NT2/D1 (cell line): ENCODE measurements at regions not wholly inside any gene's neighbourhood (a gene's known extent, or its start where the extent isn't known, plus 50 kb on each side); places are given as distances from the start of the nearest gene placed in this dataset.
"Not testable (repeated sequence)": the region's sequence is repeated elsewhere in the genome, so short reads cannot be mapped to it uniquely, and the experiment has no call there.

Source experiments
- DNase-seq: peaks from one replicate; pipeline ENCODE4 v3.0.0-alpha.2; 2011; ENCODE audit warnings: low read depth, low spot score
- H3K27me3 ChIP-seq: 2 replicates; pipeline ENCODE4 v1.6.0; 2011; ENCODE audit warnings: mild to moderate bottlenecking; ENCODE audit not compliant: insufficient read length, insufficient read depth
- H3K36me3 ChIP-seq: 2 replicates; pipeline ENCODE4 v1.6.1; 2011; ENCODE audit warnings: mild to moderate bottlenecking, low read length, mixed read lengths; ENCODE audit not compliant: insufficient read depth, insufficient read length
- H3K4me1 ChIP-seq: 2 replicates; pipeline ENCODE4 v1.5.1; 2011; ENCODE audit not compliant: insufficient read depth, insufficient read length
- H3K4me3 ChIP-seq: 2 replicates; pipeline ENCODE4 v1.5.1; 2011; ENCODE audit warnings: low read depth; ENCODE audit not compliant: insufficient read length
- H3K9ac ChIP-seq: 2 replicates; pipeline ENCODE4 v1.6.0; 2011; ENCODE audit warnings: low read depth; ENCODE audit not compliant: insufficient read length
- H3K9me3 ChIP-seq: 2 replicates; pipeline ENCODE4 v1.5.1; 2011; ENCODE audit warnings: mild to moderate bottlenecking, low read length; ENCODE audit not compliant: insufficient read depth
- SUZ12 ChIP-seq: IDR thresholded peaks from 2 replicates; pipeline ENCODE4 v1.6.1; 2011; ENCODE audit not compliant: insufficient read length, insufficient read depth; ENCODE audit errors: extremely low read depth
- YY1 ChIP-seq: IDR thresholded peaks from 2 replicates; pipeline ENCODE4 v1.6.1; 2011; ENCODE audit not compliant: insufficient read length, insufficient read depth
- ZNF274 ChIP-seq: IDR thresholded peaks from 2 replicates; pipeline ENCODE4 v1.6.1; 2011; ENCODE audit warnings: mild to moderate bottlenecking, low read depth, low read length

GRCh38 chr16:9630119-9630518, 538.7 kb downstream of the HAPSTR1 start:
- H3K9me3 ChIP-seq = peaks cover 21% of the 10 kb centered on the region
- H3K9ac ChIP-seq = no peak overlapping the region
- H3K36me3 ChIP-seq = no peaks in the 10 kb centered on the region
- H3K27me3 ChIP-seq = no peaks in the 10 kb centered on the region
- H3K4me3 ChIP-seq = no peak overlapping the region
- H3K4me1 ChIP-seq = no peaks in the 10 kb centered on the region
- DNase-seq = no peak
- TF ChIP-seq SUZ12 = no peak
- TF ChIP-seq YY1 = no peak
- TF ChIP-seq ZNF274 = no peak

- Histone ChIP-seq H3K27me3 (no peaks in the 10 kb centered on the region), H3K36me3 (no peaks in the 10 kb centered on the region), H3K4me1 (no peaks in the 10 kb centered on the region), H3K9ac (no peak overlapping the region), H3K4me3 (no peak overlapping the region), H3K9me3 (peaks cover 21% of the 10 kb centered on the region)
- TF ChIP-seq YY1 = no peak
- no peak for DNase-seq
These were observed 539.5 kb downstream of the HAPSTR1 start for GRCh38 chr16:9630985-9631384.

GRCh38 chr16:9633844-9634243, 542.4 kb downstream of the HAPSTR1 start:
- no peaks in the 10 kb centered on the region for H3K36me3 ChIP-seq
- TF ChIP-seq SUZ12 (no peak), ZNF274 (no peak), YY1 (no peak)

GRCh38 chr16:9635150-9635720, 543.8 kb downstream of the HAPSTR1 start:
- DNase-seq, H3K9ac ChIP-seq, H3K4me1 ChIP-seq, H3K27me3 ChIP-seq, H3K4me3 ChIP-seq, H3K36me3 ChIP-seq: not testable (repeated sequence)
- peaks cover 21% of the 10 kb centered on the region for H3K9me3 ChIP-seq

More at GRCh38 chr16:9633844-9634243, 542.4 kb downstream of the HAPSTR1 start:
- H3K4me1 ChIP-seq = no peaks in the 10 kb centered on the region
- no peak for DNase-seq
- no peak overlapping the region for H3K9ac ChIP-seq
- no peak overlapping the region for H3K4me3 ChIP-seq
- H3K27me3 ChIP-seq = no peaks in the 10 kb centered on the region
- H3K9me3 ChIP-seq = peaks cover 21% of the 10 kb centered on the region

- no peaks in the 10 kb centered on the region for H3K9me3 ChIP-seq
- H3K9ac ChIP-seq = no peak overlapping the region
- no peak for TF ChIP-seq YY1
- no peak for DNase-seq
- no peaks in the 10 kb centered on the region for H3K4me1 ChIP-seq
- no peak overlapping the region for H3K4me3 ChIP-seq
- H3K36me3 ChIP-seq = no peaks in the 10 kb centered on the region
- no peaks in the 10 kb centered on the region for H3K27me3 ChIP-seq
These were observed 538.0 kb downstream of the GRIN2A start for GRCh38 chr16:9644258-9644657.

GRCh38 chr16:9645911-9646310, 536.3 kb downstream of the GRIN2A start:
- H3K9me3 ChIP-seq = no peaks in the 10 kb centered on the region
- H3K4me3 ChIP-seq = no peak overlapping the region
- TF ChIP-seq YY1 (no peak), SUZ12 (no peak), ZNF274 (no peak)
- no peak for DNase-seq
- no peaks in the 10 kb centered on the region for H3K4me1 ChIP-seq
- no peak overlapping the region for H3K9ac ChIP-seq
- no peaks in the 10 kb centered on the region for H3K36me3 ChIP-seq
- no peaks in the 10 kb centered on the region for H3K27me3 ChIP-seq

GRCh38 chr16:9647981-9648701, 534.1 kb downstream of the GRIN2A start:
- Histone ChIP-seq H3K36me3 (no peaks in the 10 kb centered on the region), H3K4me3 (no peak overlapping the region), H3K9ac (no peak overlapping the region), H3K9me3 (peaks cover 5% of the 10 kb centered on the region; the same call in 1 of the 2 replicates), H3K4me1 (no peaks in the 10 kb centered on the region), H3K27me3 (no peaks in the 10 kb centered on the region)
- DNase-seq = no peak
- TF ChIP-seq SUZ12 (no peak), YY1 (no peak), ZNF274 (no peak)

- Histone ChIP-seq H3K36me3 (no peaks in the 10 kb centered on the region), H3K9me3 (peaks cover 5% of the 10 kb centered on the region; the same call in 1 of the 2 replicates), H3K9ac (no peak overlapping the region), H3K27me3 (no peaks in the 10 kb centered on the region), H3K4me1 (no peaks in the 10 kb centered on the region), H3K4me3 (no peak overlapping the region)
- DNase-seq = no peak
- no peak for TF ChIP-seq YY1
These were observed 531.9 kb downstream of the GRIN2A start for GRCh38 chr16:9650284-9650683.
